Neural cell (in vitro differentiated cells): ENCODE measurements at regions not wholly inside any gene's neighbourhood (a gene's known extent, or its start where the extent isn't known, plus 50 kb on each side); places are given as distances from the start of the nearest gene placed in this dataset.

ENCODE experiments used
- CTCF ChIP-seq: fragments of 450-650 bp; IDR thresholded peaks from 2 replicates; pipeline ENCODE4 v1.5.1; 2014; ENCODE audit warnings: antibody characterized with exemption, mild to moderate bottlenecking, moderate library complexity; ENCODE audit not compliant: poor library complexity, severe bottlenecking
- EP300 ChIP-seq: fragments of 450-650 bp; conservative IDR thresholded peaks from 2 replicates; pipeline ENCODE4 v1.6.1; 2014; ENCODE audit warnings: antibody characterized with exemption, mild to moderate bottlenecking, moderate library complexity; ENCODE audit not compliant: poor library complexity, severe bottlenecking
- POLR2AphosphoS5 ChIP-seq: IDR thresholded peaks from 2 replicates; pipeline ENCODE4 v1.6.1; 2012
- TAF1 ChIP-seq: IDR thresholded peaks from 2 replicates; pipeline ENCODE4 v1.6.1; 2012; ENCODE audit warnings: low read depth

GRCh38 chr1:57819893-57820292 is 396.0 kb upstream of the DAB1 start:
- TF ChIP-seq CTCF (no peak), EP300 (no peak), POLR2AphosphoS5 (no peak), TAF1 (no peak)
